ENCODE measurements at regions not wholly inside any gene's neighbourhood (a gene's known extent, or its start where the extent isn't known, plus 50 kb on each side); places are given as distances from the start of the nearest gene placed in this dataset.

- no peak for DNase-seq (ENCODE audit: low read depth)
Measured at GRCh38 chr6:164917211-164917610, 392.2 kb downstream of the C6orf118 start.

- DNase-seq (ENCODE audit: low read depth), result no peak
Measured at GRCh38 chr6:164916087-164916486, 393.3 kb downstream of the C6orf118 start.

GRCh38 chr6:164911873-164912580 is 397.4 kb downstream of the C6orf118 start:
- no peak for DNase-seq (ENCODE audit: low read depth)

GRCh38 chr6:164911151-164911550 is 398.3 kb downstream of the C6orf118 start:
- DNase-seq (ENCODE audit: low read depth), result no peak

- DNase-seq (ENCODE audit: low read depth), result no peak
Measured at GRCh38 chr6:164906766-164907165, 402.6 kb downstream of the C6orf118 start.

GRCh38 chr6:164905311-164905710 is 404.1 kb downstream of the C6orf118 start:
- no peak for DNase-seq (ENCODE audit: low read depth)

- no peak for DNase-seq (ENCODE audit: low read depth)
Measured at GRCh38 chr6:164898412-164898811, 411.0 kb downstream of the C6orf118 start.

- DNase-seq (ENCODE audit: low read depth), result no peak
Measured at GRCh38 chr6:164897523-164898235, 411.7 kb downstream of the C6orf118 start.

GRCh38 chr6:164889980-164890379 is 419.4 kb downstream of the C6orf118 start:
- DNase-seq (ENCODE audit: low read depth), result no peak

GRCh38 chr6:164887660-164888059 is 421.7 kb downstream of the C6orf118 start:
- no peak for DNase-seq (ENCODE audit: low read depth)

- no peak for DNase-seq (ENCODE audit: low read depth)
Measured at GRCh38 chr6:164882236-164882635, 427.2 kb downstream of the C6orf118 start.

- DNase-seq (ENCODE audit: low read depth), result no peak
Measured at GRCh38 chr6:164871783-164872182, 437.6 kb downstream of the C6orf118 start.

- DNase-seq (ENCODE audit: low read depth), result no peak
Measured at GRCh38 chr6:164870164-164870563, 439.2 kb downstream of the C6orf118 start.

GRCh38 chr6:164861967-164862366 is 447.4 kb downstream of the C6orf118 start:
- no peak for DNase-seq (ENCODE audit: low read depth)

GRCh38 chr6:164859816-164860215 is 449.6 kb downstream of the C6orf118 start:
- DNase-seq (ENCODE audit: low read depth), result no peak

GRCh38 chr6:164856138-164856537 is 453.3 kb downstream of the C6orf118 start:
- no peak for DNase-seq (ENCODE audit: low read depth)

GRCh38 chr6:164855281-164855680 is 454.1 kb downstream of the C6orf118 start:
- no peak for DNase-seq (ENCODE audit: low read depth)

GRCh38 chr6:164854526-164854925 is 454.9 kb downstream of the C6orf118 start:
- DNase-seq (ENCODE audit: low read depth), result no peak

- DNase-seq (ENCODE audit: low read depth), result no peak
Measured at GRCh38 chr6:164845773-164846172, 463.6 kb downstream of the C6orf118 start.

- no peak for DNase-seq (ENCODE audit: low read depth)
Measured at GRCh38 chr6:164842085-164842484, 467.3 kb downstream of the C6orf118 start.

- no peak for DNase-seq (ENCODE audit: low read depth)
Measured at GRCh38 chr6:164838068-164838615, 471.3 kb downstream of the C6orf118 start.

GRCh38 chr6:164836486-164836885 is 472.9 kb downstream of the C6orf118 start:
- no peak for DNase-seq (ENCODE audit: low read depth)

GRCh38 chr6:164832410-164832809 is 477.0 kb downstream of the C6orf118 start:
- DNase-seq (ENCODE audit: low read depth), result no peak
